ENCODE measurements at regions not wholly inside any gene's neighbourhood (a gene's known extent, or its start where the extent isn't known, plus 50 kb on each side); places are given as distances from the start of the nearest gene placed in this dataset.

GRCh38 chr2:21544392-21544791 lies 420.6 kb downstream of the TDRD15 start:
- TF ChIP-seq RBFOX2 (IDR thresholded peaks at IDR 0.05; ENCODE audit: low read depth, low read length) (no peak), ZNF780A (CRISPR knock-in tag; IDR thresholded peaks at IDR 0.05) (no peak), BCLAF1 (IDR thresholded peaks at IDR 0.05) (no peak), ZNF503 (CRISPR knock-in tag; IDR thresholded peaks at IDR 0.05) (no peak), ZKSCAN1 (IDR thresholded peaks at IDR 0.05; ENCODE audit: low read length) (no peak)

Data from HepG2 (cell line).